ENCODE measurements at regions not wholly inside any gene's neighbourhood (a gene's known extent, or its start where the extent isn't known, plus 50 kb on each side); places are given as distances from the start of the nearest gene placed in this dataset.
"Not testable (repeated sequence)": the region's sequence is repeated elsewhere in the genome, so short reads cannot be mapped to it uniquely, and the experiment has no call there.

GRCh38 chr6:82419132-82419581, 55.5 kb downstream of the TPBG start:
- Histone ChIP-seq H3K36me3 (replicated peaks; ENCODE audit: control insufficient read depth, insufficient read depth, low read length) (no peaks in the 10 kb centered on the region), H3K4me3 (ENCODE audit: insufficient read depth, low read depth, low read length) (no peak overlapping the region), H3K27me3 (ENCODE audit: control insufficient read depth, insufficient read depth, low read length) (no peaks in the 10 kb centered on the region)
- DNase-seq = no peak

GRCh38 chr6:82419859-82420258, 56.2 kb downstream of the TPBG start:
- H3K27me3 ChIP-seq (ENCODE audit: control insufficient read depth, insufficient read depth, low read length) = no peaks in the 10 kb centered on the region
- DNase-seq = no peak

GRCh38 chr6:82430611-82431010, 67.0 kb downstream of the TPBG start:
- no peaks in the 10 kb centered on the region for H3K27me3 ChIP-seq (ENCODE audit: control insufficient read depth, insufficient read depth, low read length)
- no peak overlapping the region for H3K4me3 ChIP-seq (ENCODE audit: insufficient read depth, low read depth, low read length)
- H3K36me3 ChIP-seq (replicated peaks; ENCODE audit: control insufficient read depth, insufficient read depth, low read length) = no peaks in the 10 kb centered on the region
- no peak for DNase-seq

More at GRCh38 chr6:82419859-82420258, 56.2 kb downstream of the TPBG start:
- H3K4me3 ChIP-seq (ENCODE audit: insufficient read depth, low read depth, low read length) = no peak overlapping the region
- no peaks in the 10 kb centered on the region for H3K36me3 ChIP-seq (replicated peaks; ENCODE audit: control insufficient read depth, insufficient read depth, low read length)

GRCh38 chr6:82436740-82437139, 73.1 kb downstream of the TPBG start:
- no peaks in the 10 kb centered on the region for H3K27me3 ChIP-seq (ENCODE audit: control insufficient read depth, insufficient read depth, low read length)
- DNase-seq = no peak
- H3K36me3 ChIP-seq (replicated peaks; ENCODE audit: control insufficient read depth, insufficient read depth, low read length) = no peaks in the 10 kb centered on the region
- H3K4me3 ChIP-seq (ENCODE audit: insufficient read depth, low read depth, low read length) = no peak overlapping the region

- Histone ChIP-seq H3K4me3 (ENCODE audit: insufficient read depth, low read depth, low read length) (no peak overlapping the region), H3K27me3 (ENCODE audit: control insufficient read depth, insufficient read depth, low read length) (no peaks in the 10 kb centered on the region), H3K36me3 (replicated peaks; ENCODE audit: control insufficient read depth, insufficient read depth, low read length) (no peaks in the 10 kb centered on the region)
- DNase-seq = no peak
Measured at GRCh38 chr6:82437701-82438100, 74.1 kb downstream of the TPBG start.

- Histone ChIP-seq H3K27me3 (ENCODE audit: control insufficient read depth, insufficient read depth, low read length) (no peaks in the 10 kb centered on the region), H3K36me3 (replicated peaks; ENCODE audit: control insufficient read depth, insufficient read depth, low read length) (no peaks in the 10 kb centered on the region), H3K4me3 (ENCODE audit: insufficient read depth, low read depth, low read length) (no peak overlapping the region)
- no peak for DNase-seq
Measured at GRCh38 chr6:82441047-82441855, 77.6 kb downstream of the TPBG start.

- DNase-seq = no peak
- Histone ChIP-seq H3K36me3 (replicated peaks; ENCODE audit: control insufficient read depth, insufficient read depth, low read length) (no peaks in the 10 kb centered on the region), H3K4me3 (ENCODE audit: insufficient read depth, low read depth, low read length) (no peak overlapping the region), H3K27me3 (ENCODE audit: control insufficient read depth, insufficient read depth, low read length) (no peaks in the 10 kb centered on the region)
Measured at GRCh38 chr6:82442061-82442719, 78.6 kb downstream of the TPBG start.

GRCh38 chr6:82458147-82458546, 94.5 kb downstream of the TPBG start:
- no peaks in the 10 kb centered on the region for H3K27me3 ChIP-seq (ENCODE audit: control insufficient read depth, insufficient read depth, low read length)
- H3K36me3 ChIP-seq (replicated peaks; ENCODE audit: control insufficient read depth, insufficient read depth, low read length) = no peaks in the 10 kb centered on the region
- H3K4me3 ChIP-seq (ENCODE audit: insufficient read depth, low read depth, low read length) = no peak overlapping the region
- no peak for DNase-seq

GRCh38 chr6:82458705-82459104, 95.1 kb downstream of the TPBG start:
- DNase-seq = no peak
- no peaks in the 10 kb centered on the region for H3K36me3 ChIP-seq (replicated peaks; ENCODE audit: control insufficient read depth, insufficient read depth, low read length)
- no peaks in the 10 kb centered on the region for H3K27me3 ChIP-seq (ENCODE audit: control insufficient read depth, insufficient read depth, low read length)
- H3K4me3 ChIP-seq (ENCODE audit: insufficient read depth, low read depth, low read length) = no peak overlapping the region

- H3K4me3 ChIP-seq (ENCODE audit: insufficient read depth, low read depth, low read length) = no peak overlapping the region
- H3K36me3 ChIP-seq (replicated peaks; ENCODE audit: control insufficient read depth, insufficient read depth, low read length) = no peaks in the 10 kb centered on the region
- H3K27me3 ChIP-seq (ENCODE audit: control insufficient read depth, insufficient read depth, low read length) = no peaks in the 10 kb centered on the region
- no peak for DNase-seq
Measured at GRCh38 chr6:82461536-82461935, 97.9 kb downstream of the TPBG start.

GRCh38 chr6:82467338-82467737, 103.7 kb downstream of the TPBG start:
- no peak overlapping the region for H3K4me3 ChIP-seq (ENCODE audit: insufficient read depth, low read depth, low read length)

GRCh38 chr6:82470123-82470522, 106.5 kb downstream of the TPBG start:
- not testable (repeated sequence) for DNase-seq; H3K27me3 ChIP-seq (ENCODE audit: control insufficient read depth, insufficient read depth, low read length); H3K36me3 ChIP-seq (replicated peaks; ENCODE audit: control insufficient read depth, insufficient read depth, low read length); H3K4me3 ChIP-seq (ENCODE audit: insufficient read depth, low read depth, low read length)

More at GRCh38 chr6:82467338-82467737, 103.7 kb downstream of the TPBG start:
- DNase-seq = no peak
- Histone ChIP-seq H3K27me3 (ENCODE audit: control insufficient read depth, insufficient read depth, low read length) (no peaks in the 10 kb centered on the region), H3K36me3 (replicated peaks; ENCODE audit: control insufficient read depth, insufficient read depth, low read length) (no peaks in the 10 kb centered on the region)

- not testable (repeated sequence) for H3K4me3 ChIP-seq (ENCODE audit: insufficient read depth, low read depth, low read length); H3K36me3 ChIP-seq (replicated peaks; ENCODE audit: control insufficient read depth, insufficient read depth, low read length); DNase-seq; H3K27me3 ChIP-seq (ENCODE audit: control insufficient read depth, insufficient read depth, low read length)
Measured at GRCh38 chr6:82475106-82475505, 111.5 kb downstream of the TPBG start.

- Histone ChIP-seq H3K4me3 (ENCODE audit: insufficient read depth, low read depth, low read length) (no peak overlapping the region), H3K27me3 (ENCODE audit: control insufficient read depth, insufficient read depth, low read length) (no peaks in the 10 kb centered on the region), H3K36me3 (replicated peaks; ENCODE audit: control insufficient read depth, insufficient read depth, low read length) (no peaks in the 10 kb centered on the region)
- DNase-seq = no peak
Measured at GRCh38 chr6:82484001-82484400, 120.4 kb downstream of the TPBG start.
